Ovary (tissue), 3 donors: ENCODE measurements at regions not wholly inside any gene's neighbourhood (a gene's known extent, or its start where the extent isn't known, plus 50 kb on each side); places are given as distances from the start of the nearest gene placed in this dataset.

ENCODE experiments used
- EP300 ChIP-seq: sonication (generic); formaldehyde crosslinking; IDR thresholded peaks from one replicate; pipeline ENCODE4 v1.6.1; 2017; ENCODE audit warnings: antibody characterized with exemption
- TF ChIP-seq, protein P1 (sequence below), 3 donors: fragments of 450-650 bp in 2 of 3; fragments of 200-600 bp in 1 of 3; IDR thresholded peaks; one replicate each; pipeline versions ENCODE4 v1.5.1 to v1.8.0; 2016 to 2022; ENCODE audit warnings: antibody characterized with exemption in 3 of 3, mild to moderate bottlenecking in 1 of 3
- donor health status: DM: no; HTN: no; CAD: no.

DNA sequence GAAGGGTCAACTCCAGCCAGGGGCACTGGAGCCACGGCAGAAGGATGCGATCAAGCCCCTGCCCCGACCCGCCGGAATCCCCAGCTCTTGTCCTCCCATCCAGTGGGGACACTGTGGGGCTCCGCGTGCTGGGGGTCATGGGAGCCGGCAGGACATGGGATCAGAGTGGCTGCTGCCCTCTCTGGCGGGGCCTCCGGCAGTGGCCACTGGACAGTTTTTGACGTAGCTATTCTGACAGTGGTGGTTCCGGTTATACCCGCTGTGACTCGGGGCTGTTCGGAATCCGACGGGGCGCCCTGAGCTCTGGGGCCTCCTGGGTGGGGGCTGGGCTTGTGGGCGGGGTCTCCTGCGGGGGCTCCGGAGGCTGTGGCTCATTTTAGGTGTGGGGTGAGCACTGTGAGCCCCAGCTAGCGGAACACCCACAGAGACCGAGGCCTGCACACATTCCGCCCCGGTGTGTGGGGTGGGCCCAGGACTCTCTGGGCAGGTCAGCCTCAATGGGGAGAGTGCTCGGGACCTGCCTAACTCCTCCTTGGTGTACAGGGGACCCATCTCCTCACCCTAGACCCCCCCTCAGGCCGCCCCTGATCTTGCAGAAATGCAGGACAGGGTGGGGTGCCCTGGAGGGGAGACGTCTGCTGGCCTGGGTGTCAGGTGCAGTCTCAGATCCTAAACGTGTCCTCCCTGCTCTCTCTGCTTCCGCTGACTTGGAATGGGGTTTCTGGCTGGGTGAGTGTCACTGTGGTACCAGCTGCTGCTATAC lies 374.2 kb downstream of the TMEM121 start:
- TF ChIP-seq, protein P1, sequence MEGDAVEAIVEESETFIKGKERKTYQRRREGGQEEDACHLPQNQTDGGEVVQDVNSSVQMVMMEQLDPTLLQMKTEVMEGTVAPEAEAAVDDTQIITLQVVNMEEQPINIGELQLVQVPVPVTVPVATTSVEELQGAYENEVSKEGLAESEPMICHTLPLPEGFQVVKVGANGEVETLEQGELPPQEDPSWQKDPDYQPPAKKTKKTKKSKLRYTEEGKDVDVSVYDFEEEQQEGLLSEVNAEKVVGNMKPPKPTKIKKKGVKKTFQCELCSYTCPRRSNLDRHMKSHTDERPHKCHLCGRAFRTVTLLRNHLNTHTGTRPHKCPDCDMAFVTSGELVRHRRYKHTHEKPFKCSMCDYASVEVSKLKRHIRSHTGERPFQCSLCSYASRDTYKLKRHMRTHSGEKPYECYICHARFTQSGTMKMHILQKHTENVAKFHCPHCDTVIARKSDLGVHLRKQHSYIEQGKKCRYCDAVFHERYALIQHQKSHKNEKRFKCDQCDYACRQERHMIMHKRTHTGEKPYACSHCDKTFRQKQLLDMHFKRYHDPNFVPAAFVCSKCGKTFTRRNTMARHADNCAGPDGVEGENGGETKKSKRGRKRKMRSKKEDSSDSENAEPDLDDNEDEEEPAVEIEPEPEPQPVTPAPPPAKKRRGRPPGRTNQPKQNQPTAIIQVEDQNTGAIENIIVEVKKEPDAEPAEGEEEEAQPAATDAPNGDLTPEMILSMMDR (IDR thresholded peaks at IDR 0.05), result no peak
- no peak for TF ChIP-seq EP300
